HepG2 (cell line): ENCODE measurements at regions not wholly inside any gene's neighbourhood (a gene's known extent, or its start where the extent isn't known, plus 50 kb on each side); places are given as distances from the start of the nearest gene placed in this dataset.
"Not testable (repeated sequence)": the region's sequence is repeated elsewhere in the genome, so short reads cannot be mapped to it uniquely, and the experiment has no call there.

Experiments
- ATAC-seq: fragments of 200-7000 bp; cut with Tn5 transposase; 3 replicates; pipeline ENCODE4 v1.9.1; 2020; ENCODE audit warnings: mild to moderate bottlenecking, moderate library complexity
- BruUV-seq: library from RNA; stranded (reverse); fragments of 400-500 nt; replicated peaks from 2 replicates; lab custom pipeline; 2021; lab: Mats Ljungman, UMichigan
- CTCF ChIA-PET: fragments of 300-600 bp; formaldehyde crosslinking; extraction: SDS; loops from one replicate; lab custom pipeline; 2021; ENCODE audit warnings: low total read pairs, inconsistent platforms, low intra/inter-chr PET ratio; lab: Yijun Ruan, JAX
- POLR2A ChIA-PET: fragments of 350-600 bp; sonication (Branson Sonifier 250); formaldehyde crosslinking; loops from one replicate; lab custom pipeline; 2020; ENCODE audit warnings: antibody characterized with exemption, inconsistent platforms; lab: Yijun Ruan, JAX
- DNase-seq: peaks from one replicate; pipeline ENCODE4 v3.0.0-alpha.2; 2015; ENCODE audit warnings: low spot score
- FAIRE-seq: peaks from 3 replicates; lab custom pipeline; 2011; peaks lifted over from hg19 to GRCh38; lab: Jason Lieb, UNC
- H2AFZ ChIP-seq: one replicate; pipeline ENCODE4 v1.6.1; 2011; ENCODE audit warnings: low read length, inconsistent platforms
- H3K27ac ChIP-seq: fragments of 300-600 bp; 3 replicates; pipeline ENCODE4 v1.8.0; 2011; ENCODE audit warnings: mixed run types, mild to moderate bottlenecking, mixed read lengths, low read length, inconsistent platforms; ENCODE audit not compliant: insufficient read depth; ENCODE audit errors: extremely low read length
- H3K27me3 ChIP-seq, 2 experiments: fragments of 200-600 bp in 1 of 2; 2 replicates in 1 of 2; 3 replicates in 1 of 2; pipeline versions ENCODE4 v1.6.0 to v1.8.0; 2011; ENCODE audit warnings: low read length in 2 of 2, mild to moderate bottlenecking in 2 of 2, moderate library complexity in 2 of 2, inconsistent platforms in 1 of 2; ENCODE audit not compliant: insufficient read depth in 2 of 2, control insufficient read depth in 1 of 2
- H3K36me3 ChIP-seq, 2 experiments: fragments of 200-600 bp in 1 of 2; replicated peaks in 1 of 2; 2 replicates in 1 of 2; 3 replicates in 1 of 2; pipeline versions ENCODE4 v1.5.1 to v1.8.0; 2011; ENCODE audit warnings: low read length in 2 of 2, inconsistent platforms in 1 of 2; ENCODE audit not compliant: insufficient read depth in 2 of 2, control insufficient read depth in 1 of 2
- H3K4me1 ChIP-seq: 2 replicates; pipeline ENCODE4 v1.5.1; 2012; ENCODE audit warnings: low read length, inconsistent platforms; ENCODE audit not compliant: insufficient read depth
- H3K4me2 ChIP-seq: 2 replicates; pipeline ENCODE4 v1.6.0; 2011; ENCODE audit warnings: low read depth, low read length, inconsistent platforms
- H3K4me3 ChIP-seq, 3 experiments: fragments of 200-600 bp in 1 of 3; sonication (generic), shearing (Covaris generic) in 1 of 3; replicated peaks in 1 of 3; 2 replicates each; pipeline ENCODE4 v1.5.1; 2011 to 2016; ENCODE audit warnings: low read length in 3 of 3, inconsistent platforms in 2 of 3, low read depth in 2 of 3, mild to moderate bottlenecking in 2 of 3, control low read depth in 1 of 3, mixed read lengths in 1 of 3; ENCODE audit not compliant: insufficient read depth in 1 of 3
- H3K79me2 ChIP-seq: one replicate; pipeline ENCODE4 v1.6.1; 2011; ENCODE audit warnings: low read length, inconsistent platforms; ENCODE audit not compliant: insufficient read depth
- H3K9ac ChIP-seq: 2 replicates; pipeline ENCODE4 v1.6.0; 2011; ENCODE audit warnings: mild to moderate bottlenecking, low read depth, low read length, inconsistent platforms; ENCODE audit not compliant: insufficient read depth
- H3K9me3 ChIP-seq: 2 replicates; pipeline ENCODE4 v1.5.1; 2012; ENCODE audit warnings: mild to moderate bottlenecking, low read length
- H4K20me1 ChIP-seq: 2 replicates; pipeline ENCODE4 v1.6.0; 2011; ENCODE audit warnings: inconsistent platforms, mild to moderate bottlenecking, low read length, moderate library complexity; ENCODE audit not compliant: insufficient read depth
- DR1 ChIP-seq: sonication (generic); formaldehyde crosslinking; IDR thresholded peaks from 2 replicates; pipeline ENCODE4 v1.8.0; 2021; ENCODE audit warnings: mild to moderate bottlenecking, missing genetic modification reagents, inconsistent platforms
- SIX4 ChIP-seq: sonication (generic); formaldehyde crosslinking; IDR thresholded peaks from 2 replicates; pipeline ENCODE4 v1.4.0; 2020; ENCODE audit warnings: missing genetic modification reagents
- TP53 ChIP-seq: sonication (generic); formaldehyde crosslinking; conservative IDR thresholded peaks from 2 replicates; pipeline ENCODE4 v1.4.0; 2020; ENCODE audit warnings: missing genetic modification reagents
- ZMAT3 ChIP-seq: sonication (generic); formaldehyde crosslinking; conservative IDR thresholded peaks from 2 replicates; pipeline ENCODE4 v1.7.0; 2021; ENCODE audit warnings: missing genetic modification reagents
- ZNF138 ChIP-seq: sonication (generic); formaldehyde crosslinking; IDR thresholded peaks from 2 replicates; pipeline ENCODE4 v1.5.0; 2020; ENCODE audit warnings: mild to moderate bottlenecking, low read depth, missing genetic modification reagents
- ZNF414 ChIP-seq: sonication (generic); formaldehyde crosslinking; IDR thresholded peaks from 2 replicates; pipeline ENCODE4 v1.5.0; 2020; ENCODE audit warnings: missing genetic modification reagents
- WGBS: methylation state at CpG from one replicate; pipeline ENCODE4 v1.1.6; 2017; ENCODE audit warnings: low lambda C conversion rate; 5-methylcytosine and 5-hydroxymethylcytosine counted together
- in situ Hi-C: cut with HindIII; loops from 2 replicates; pipeline ENCODE4 v1.10.0; 2017; ENCODE audit warnings: low pct_unique_long_range_greater_than_20kb; ENCODE audit not compliant: extremely low pct_ligation_motif_present
- intact Hi-C: fragments of 100-400 bp; cut with micrococcal nuclease; formaldehyde crosslinking; loops from one replicate; pipeline ENCODE4 v1.10.0; 2022; ENCODE audit not compliant: unreplicated experiment

- H3K4me2 ChIP-seq, CTCF ChIA-PET, H3K4me3 ChIP-seq, H3K36me3 ChIP-seq, FAIRE-seq, H3K4me1 ChIP-seq, H3K27ac ChIP-seq, H4K20me1 ChIP-seq, in situ Hi-C loops, H3K79me2 ChIP-seq, H3K9ac ChIP-seq, ATAC-seq, BruUV-seq, H2AFZ ChIP-seq, H3K9me3 ChIP-seq, H3K27me3 ChIP-seq, POLR2A ChIA-PET, intact Hi-C loops, DNase-seq: not testable (repeated sequence)
- whole genome bisulfite sequencing = 44% methylated on average over 23 of the region's 27 CpGs
Observed at GRCh38 chrX:109054181-109054581, 317.8 kb upstream of the IRS4 start.

- Histone ChIP-seq H3K9ac (no peak overlapping the region), H3K27me3 (no peaks in the 10 kb centered on the region), H3K4me1 (no peaks in the 10 kb centered on the region), H2AFZ (no peak overlapping the region), H3K4me3 (no peak overlapping the region), H3K9me3 (no peaks in the 10 kb centered on the region), H3K79me2 (no peaks in the 10 kb centered on the region), H4K20me1 (no peaks in the 10 kb centered on the region), H3K4me2 (no peak overlapping the region), H3K27ac (no peak overlapping the region), H3K36me3 (no peaks in the 10 kb centered on the region)
- DNase-seq = no peak
- CTCF ChIA-PET = no interaction called here
- ATAC-seq = no peak
- FAIRE-seq = no peak
- intact Hi-C loops = no loop called here
- 0% methylated on average over 2 of the region's 2 CpGs for WGBS
- in situ Hi-C loops = no loop called here
- no peak for TF ChIP-seq TP53 (CRISPR knock-in tag)
- no peak for TF ChIP-seq ZNF138 (CRISPR knock-in tag)
- TF ChIP-seq ZNF414 = no peak
- TF ChIP-seq ZMAT3 (CRISPR knock-in tag) = no peak
- TF ChIP-seq SIX4 = no peak
- no peak for TF ChIP-seq DR1 (CRISPR knock-in tag)
- no TSS peak for BruUV-seq
- POLR2A ChIA-PET = no interaction called here
Observed at GRCh38 chrX:109049903-109050302, 313.5 kb upstream of the IRS4 start.
